NCI-H2171 treated with DMSO at 0.1 percent for 48 hours (cell line): ENCODE measurements at regions not wholly inside any gene's neighbourhood (a gene's known extent, or its start where the extent isn't known, plus 50 kb on each side); places are given as distances from the start of the nearest gene placed in this dataset.
"Not testable (repeated sequence)": the region's sequence is repeated elsewhere in the genome, so short reads cannot be mapped to it uniquely, and the experiment has no call there.

Experiments
- DNase-seq: peaks from one replicate; lab custom pipeline; 2025; lab: John Stamatoyannopoulos, UW

DNA sequence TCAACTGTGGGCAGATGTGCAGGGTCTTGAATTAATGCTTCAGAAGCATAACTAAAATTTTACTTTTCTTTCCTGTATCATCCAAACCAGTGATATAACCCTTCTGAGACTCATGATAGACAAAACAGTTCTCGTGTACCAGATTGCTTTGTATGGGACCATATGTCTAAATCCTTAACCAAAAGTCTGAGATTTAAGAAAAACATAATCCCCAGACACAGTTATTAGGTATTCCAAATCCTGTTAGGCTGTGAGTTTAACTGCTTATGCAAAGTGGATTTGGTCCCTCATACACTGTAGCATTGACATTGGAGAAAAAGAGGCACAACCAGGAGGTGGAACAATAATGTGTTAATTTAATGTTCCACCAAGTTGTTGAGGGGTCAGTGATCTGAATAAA, 235.0 kb downstream of the PMAIP1 start:
- no peak for DNase-seq

DNA sequence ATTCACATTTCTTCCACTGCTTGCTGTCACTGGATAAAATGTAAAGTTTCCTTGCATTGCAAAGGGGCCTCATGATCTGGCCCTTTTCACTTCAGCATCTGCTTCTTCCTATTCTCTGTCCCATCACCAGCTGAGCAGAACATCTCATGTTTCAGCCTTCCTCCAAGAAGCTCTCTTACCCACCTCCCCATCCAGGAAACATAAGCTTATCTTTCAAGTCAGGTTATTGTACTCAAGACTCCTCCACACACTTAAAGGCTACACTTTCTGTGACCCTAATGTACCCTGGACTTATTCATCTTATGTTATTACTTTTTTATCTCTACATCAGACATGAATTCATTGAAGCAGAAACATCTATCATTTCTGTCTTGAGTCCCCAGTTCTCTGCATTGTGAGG, 230.5 kb downstream of the PMAIP1 start:
- DNase-seq = peak; percentile 81

DNA sequence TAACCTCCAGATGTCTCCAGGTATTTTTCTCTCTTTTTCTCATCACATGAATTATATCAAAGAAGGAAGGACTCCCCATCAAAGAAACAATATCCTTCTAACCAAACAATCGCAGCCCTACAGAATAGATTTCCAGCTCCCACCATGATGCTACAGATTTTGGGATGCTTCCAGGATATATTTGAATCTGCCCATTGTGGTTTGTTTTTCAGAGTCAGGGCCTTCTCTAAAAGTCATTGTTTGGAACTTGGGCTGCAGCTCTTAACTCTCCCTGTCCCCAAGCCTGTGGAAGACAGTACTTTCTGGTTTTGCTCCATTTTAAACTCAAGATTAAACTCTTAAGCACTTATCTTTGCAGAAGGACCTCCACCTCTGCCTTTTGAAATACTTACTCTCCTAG, 223.2 kb downstream of the PMAIP1 start:
- DNase-seq = no peak

DNA sequence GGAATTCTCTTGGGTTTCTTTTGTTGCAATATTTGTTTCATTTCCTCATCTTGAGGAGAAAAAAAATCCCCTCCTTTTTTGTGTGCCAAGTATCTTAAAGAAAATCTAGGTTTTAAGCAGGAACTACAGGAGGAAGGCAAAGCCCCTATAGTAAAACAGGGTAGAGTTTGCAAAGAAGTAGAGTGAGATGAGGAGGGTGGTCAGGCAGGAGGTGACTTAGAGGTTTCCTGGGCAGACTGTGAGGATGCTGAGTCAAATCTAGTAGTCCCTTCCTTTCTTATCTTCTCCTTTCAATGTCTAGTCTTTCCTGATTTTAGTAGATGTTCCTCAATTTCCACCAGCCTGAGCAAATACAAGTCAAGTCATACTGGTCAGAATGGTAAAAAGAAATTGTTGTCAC, 222.5 kb downstream of the PMAIP1 start:
- DNase-seq = no peak

DNA sequence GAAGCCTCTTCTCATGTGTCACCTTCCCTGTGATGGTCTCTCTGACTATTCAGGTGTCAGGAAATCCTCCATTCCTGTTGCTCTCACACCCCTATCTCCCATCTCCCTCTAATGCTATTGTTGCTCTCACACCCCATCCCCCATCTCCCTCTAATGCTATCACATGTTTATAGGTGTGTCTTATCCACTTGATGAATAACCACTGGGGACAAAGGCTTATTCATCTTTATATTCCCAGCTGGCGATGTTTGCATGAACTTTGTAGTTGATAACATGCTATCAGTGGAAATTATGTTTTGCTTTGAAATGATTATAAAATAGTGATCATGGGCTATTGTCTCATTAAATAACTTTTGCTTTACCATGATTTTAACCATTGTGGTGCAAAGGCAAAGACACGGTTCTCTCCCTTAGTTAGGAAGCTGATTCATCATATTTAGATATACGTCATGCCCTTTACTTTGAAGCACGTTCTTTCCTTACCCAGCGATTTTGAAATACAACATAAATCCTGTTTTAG, 220.5 kb downstream of the PMAIP1 start:
- no peak for DNase-seq

DNA sequence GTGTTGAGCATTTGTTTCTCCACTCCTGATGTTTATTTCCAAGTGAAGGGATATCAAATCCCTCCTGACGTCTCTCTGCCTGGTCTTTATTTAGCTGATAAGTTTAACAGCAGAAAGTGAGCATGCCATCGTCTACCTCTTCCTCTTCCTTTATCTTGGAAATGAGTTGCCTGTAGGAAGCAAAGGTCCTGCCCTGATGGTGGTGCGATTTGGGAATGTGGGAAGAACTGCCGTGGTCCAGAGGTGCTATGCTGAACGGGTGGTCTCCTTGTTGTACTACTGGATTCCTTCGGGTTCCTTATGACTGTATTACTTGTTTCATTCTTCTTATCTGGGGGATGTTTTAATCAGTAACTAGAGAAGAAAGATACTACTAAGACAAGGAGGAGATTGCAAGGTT, 217.5 kb downstream of the PMAIP1 start:
- DNase-seq = no peak

DNA sequence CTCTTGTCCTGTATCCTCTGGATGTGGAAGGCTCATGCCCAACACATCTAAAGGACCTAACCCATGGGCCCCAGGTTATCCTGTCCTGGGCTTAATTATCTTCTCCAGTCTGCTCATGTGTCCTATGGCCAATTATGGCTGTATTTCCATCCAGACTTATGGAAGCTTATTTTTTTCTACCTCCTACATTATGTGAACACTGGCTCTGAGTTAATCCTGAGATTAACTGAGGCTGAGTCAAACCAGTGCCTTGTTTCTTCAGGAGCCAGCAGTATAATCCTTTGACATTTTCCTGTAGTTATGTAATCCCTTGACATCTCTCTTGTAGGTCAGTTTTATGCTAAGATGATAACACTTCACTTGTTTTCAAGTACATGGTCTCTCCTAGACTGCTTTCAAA, 213.6 kb downstream of the PMAIP1 start:
- no peak for DNase-seq

DNA sequence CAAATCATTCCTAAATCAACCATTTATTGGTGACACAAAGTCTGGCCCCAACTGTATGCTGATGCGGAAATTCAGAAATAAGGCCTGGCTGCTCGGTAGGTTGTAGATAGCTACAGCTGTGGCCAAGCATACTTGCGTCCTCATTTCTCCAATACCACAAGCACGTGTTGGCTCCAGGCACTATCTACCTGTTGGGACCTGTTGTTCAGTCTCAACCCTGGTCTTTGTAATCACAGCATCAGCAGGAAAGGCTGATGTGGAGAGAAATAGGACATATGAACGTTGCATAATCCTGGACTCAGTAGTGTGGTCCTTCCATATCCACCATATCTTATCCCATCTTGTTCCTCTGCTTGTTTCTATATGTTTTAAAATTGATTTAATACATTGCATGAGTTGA, 212.6 kb downstream of the PMAIP1 start:
- DNase-seq = no peak

DNA sequence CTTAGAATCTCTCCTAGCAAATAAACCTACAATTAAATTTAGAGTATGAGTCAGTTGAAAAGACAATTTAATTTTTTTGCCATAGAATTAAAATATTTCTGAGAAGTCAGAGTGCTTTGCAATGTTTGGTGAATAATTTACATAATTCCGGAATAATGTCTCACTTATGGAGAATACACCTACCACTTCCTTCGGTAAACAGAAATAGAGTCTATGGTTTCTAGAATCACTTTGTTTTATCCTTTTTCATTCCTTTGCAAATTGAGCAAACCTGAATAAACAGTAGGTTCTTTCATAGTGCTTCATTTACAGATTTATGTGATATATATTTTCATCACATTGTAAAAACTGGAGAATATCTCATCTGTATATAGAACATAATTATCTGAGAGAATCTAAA, 211.7 kb downstream of the PMAIP1 start:
- no peak for DNase-seq

DNA sequence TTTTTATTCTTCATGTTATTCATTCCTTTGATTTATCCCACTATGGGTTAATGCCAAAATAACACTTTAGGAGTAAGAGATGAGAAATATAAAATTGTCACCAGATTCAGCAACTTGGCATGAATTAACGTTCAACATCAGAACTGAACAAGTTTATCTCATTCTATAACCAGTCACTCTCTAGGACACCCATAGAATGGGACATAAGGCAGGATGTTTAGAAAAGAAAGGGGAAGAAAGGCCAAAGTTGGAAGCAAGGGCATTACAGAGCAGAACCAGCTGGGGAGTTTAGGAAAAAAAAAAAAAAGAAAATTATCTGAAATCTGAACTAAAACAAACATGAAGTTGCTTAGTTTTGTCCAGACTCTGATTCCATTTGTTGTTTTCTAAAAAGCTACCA, 211.0 kb downstream of the PMAIP1 start:
- DNase-seq = no peak

DNA sequence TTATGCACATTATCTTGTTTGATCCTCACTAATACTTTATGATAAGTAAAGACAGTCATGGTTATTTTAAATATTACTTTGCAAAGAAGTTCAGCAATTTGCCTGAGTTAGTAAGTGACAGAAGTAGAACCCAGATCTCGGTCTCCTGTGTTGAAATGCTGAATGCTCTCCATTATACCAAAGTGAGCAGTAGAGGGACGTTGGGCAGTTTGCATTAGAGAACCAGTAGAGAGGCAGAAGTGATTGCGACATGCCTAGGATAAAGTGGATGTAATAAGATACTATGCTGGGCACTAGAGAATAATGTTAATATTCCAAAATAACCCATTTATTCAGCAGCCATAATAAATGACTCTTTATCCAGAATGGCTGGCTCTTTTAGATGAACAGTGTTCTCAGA, 201.0 kb downstream of the PMAIP1 start:
- DNase-seq = no peak

DNA sequence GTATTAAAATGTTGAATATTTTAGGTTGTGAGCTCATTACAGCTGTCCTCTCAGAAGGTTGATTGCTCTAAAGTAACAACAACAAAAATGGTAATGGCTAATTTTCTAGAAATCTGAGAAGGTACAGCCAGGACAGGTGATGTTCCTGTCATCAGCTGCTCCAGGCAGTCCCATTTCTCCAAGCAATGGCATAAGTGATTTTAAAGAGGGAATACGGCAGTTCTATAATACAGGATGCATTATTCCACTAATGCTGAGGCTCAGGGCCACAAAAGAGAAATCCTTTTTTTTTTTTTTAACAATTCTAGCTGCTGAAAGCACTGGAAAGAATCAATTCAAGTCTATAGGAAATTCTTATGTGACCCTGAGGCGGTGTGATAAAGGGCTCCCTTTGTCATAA, 199.9 kb downstream of the PMAIP1 start:
- no peak for DNase-seq

DNA sequence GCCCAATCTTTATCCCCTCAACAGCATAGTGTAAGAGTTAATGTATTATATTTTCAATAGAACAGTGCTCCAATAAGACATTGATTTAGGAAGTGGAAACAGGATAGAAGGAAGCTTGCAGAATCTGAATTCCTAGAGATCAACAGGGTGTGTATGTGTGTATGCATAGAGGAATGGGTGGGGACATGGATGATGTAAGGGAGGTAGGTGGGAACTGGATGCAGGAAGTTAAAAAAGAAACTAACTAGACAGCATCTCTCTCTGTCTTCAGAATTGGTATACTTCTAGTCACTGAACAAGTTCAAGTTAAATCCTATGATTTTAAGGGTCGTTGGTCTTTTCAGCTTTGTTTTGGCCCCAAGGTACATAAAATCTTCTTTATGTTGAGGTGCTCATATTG, 196.6 kb downstream of the PMAIP1 start:
- no peak for DNase-seq

DNA sequence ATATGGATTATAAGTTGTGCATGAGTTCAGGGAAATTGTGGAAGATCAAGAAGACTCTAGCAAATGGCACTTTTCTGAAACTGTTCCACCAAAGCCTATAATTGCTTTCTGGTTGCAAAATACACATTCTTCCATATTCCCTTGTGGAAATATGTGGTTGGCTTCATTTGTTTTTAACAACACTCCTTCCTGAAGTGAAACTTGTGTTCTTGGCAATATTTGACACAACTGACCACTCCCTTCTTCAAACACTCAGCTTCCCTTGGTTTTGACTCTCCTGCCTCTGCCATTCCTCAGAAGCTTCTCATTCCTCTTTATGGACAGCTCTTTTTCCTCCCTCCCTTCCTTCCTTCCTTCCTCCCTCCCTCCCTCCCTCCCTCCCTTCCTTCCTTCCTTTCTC, 192.3 kb downstream of the PMAIP1 start:
- no peak for DNase-seq

DNA sequence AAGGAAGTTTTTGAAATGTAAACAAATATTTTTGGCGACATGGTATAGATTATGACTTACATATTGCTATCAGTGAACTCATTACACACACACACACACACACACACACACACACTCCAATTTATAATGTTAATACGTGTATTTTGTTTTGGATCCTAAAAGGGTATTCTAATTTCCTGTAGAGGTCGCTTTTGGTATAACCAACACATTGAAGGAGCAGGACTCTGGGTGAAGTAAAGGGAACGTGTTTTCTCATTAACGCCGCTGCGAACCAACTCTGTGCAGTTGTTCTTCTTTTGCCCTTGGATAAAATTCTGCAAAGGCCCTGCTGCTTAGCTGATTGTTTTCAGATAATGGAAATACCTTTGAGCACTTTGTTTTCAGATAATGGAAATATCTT, 190.4 kb downstream of the PMAIP1 start:
- no peak for DNase-seq

DNA sequence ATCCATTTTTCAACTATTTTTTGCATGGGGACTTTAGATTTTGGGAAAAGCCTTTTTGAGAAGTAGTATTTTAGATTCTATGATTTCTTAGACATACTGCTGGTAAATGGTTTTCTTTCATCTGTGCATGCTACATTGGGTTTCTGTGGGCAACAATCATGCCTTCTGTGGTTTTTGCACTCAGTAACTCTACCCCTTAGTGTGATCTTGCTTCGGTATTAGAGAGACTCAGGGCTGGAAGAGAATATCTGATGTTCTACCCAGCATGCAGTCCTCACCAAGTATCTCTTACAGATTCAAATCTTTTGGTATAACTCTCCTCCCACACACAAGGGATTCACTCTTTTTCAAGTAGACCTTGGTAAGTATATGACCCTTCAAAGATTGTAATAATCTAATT, 183.0 kb downstream of the PMAIP1 start:
- DNase-seq = no peak

DNA sequence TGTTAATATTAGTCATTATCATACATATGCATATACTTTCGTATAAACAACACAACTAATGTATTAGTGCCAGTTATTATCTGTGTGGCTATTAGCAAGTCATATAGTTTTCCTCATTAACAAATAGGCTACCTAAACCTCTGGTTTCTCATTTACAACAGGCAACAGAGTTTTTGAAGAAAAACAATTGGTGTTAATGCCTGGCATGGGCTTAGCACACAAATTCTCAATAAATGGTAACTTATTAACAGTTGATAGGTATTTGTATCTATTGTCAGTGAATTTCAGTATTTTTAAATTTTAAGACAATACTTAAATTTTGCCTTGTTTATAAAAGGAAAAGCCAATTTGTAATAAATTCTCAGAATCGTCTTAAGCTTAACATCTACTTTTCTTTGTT, 182.5 kb downstream of the PMAIP1 start:
- DNase-seq = no peak

DNA sequence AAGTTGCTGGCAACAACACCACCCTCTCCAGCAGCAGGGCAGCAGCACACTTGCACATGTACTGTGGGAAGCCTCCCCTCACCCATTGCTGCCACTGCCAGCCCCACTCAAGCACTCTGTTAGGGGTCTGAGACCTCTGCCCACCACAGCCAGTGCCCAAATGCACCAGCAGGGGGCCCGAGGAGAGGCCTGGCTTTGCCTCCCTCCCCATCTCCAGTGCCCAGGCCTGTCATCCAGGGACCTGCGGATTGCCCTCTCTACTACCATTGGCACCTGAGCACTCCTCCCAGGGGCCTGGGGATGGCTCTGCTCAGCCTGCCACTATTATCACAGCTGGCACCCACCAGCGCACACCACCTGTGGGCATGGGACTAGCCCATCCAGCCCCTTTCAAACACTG, 175.7 kb downstream of the PMAIP1 start:
- DNase-seq = no peak

DNA sequence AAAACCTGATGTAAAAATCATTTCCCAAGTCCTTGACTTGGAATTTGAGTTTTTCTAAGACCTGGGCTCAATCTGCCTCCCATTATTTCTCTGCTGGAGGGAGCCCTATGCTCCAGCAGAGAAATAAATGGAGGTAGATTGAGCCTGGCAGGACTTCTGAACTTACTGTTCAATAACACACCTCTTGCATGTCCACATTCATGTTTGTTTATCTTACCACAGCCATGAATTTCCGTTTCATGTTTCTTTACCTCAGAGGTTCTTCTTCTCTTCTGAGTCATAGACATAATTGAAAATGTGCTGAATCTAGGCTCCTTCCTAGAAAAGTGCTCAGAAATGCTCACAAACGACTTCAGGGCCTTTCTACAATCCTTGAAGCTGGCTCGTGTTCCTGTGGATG, 170.8 kb downstream of the PMAIP1 start:
- no peak for DNase-seq

DNA sequence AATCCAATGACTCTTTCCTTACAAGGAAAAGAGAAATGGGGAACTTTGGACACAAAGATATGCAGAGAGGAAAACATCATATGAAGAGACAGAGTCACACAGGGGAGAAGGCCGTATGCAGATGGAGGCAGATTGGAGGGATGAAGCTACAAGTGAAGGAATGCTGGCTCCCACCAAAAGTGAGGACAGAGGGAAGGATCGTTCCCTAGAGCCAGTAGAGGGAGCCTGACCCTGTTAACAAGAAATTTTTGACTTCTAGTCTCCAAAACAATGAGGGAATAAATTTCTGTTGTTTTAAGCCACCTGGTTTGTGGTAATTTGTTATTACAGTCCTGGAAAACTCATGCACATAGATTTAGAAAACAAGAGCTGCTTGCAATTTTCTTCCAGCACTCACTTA, 169.3 kb downstream of the PMAIP1 start:
- no peak for DNase-seq

DNA sequence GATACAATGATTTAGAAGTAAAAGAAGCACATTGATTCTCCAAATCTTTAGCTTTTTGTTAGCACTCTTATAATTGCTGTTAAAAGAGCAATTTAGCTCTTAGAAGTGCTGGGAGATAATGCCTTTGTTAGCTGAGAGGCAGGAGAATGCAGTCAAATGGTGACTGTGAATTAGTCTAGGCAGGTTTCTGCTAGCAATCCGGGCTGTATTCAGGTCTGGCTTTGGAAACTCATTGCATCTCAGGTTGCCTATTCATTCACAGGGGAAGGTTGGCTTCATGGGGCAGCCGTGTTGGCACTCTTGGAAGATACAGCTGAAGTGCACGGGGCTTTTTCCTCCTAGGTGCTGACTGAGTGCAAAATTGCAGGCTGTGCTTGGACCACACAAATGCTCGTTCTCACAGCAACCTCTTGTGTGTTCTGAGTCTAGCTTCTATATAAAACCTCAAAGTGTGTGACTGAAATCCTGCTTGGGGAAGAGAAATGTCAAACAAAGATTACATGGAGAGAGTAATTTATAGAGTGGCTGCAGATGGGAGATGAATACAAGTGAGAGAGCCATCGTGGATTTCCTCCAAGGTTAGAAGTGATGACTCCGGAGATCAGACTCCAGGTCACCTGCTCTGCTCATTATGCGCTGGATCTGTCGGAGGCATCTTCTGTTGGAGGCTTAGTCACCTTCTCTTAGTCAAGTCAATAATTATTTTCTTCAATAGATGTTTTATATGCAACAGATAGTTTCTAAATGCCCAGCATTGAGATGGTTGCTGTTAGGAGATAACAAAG, 167.8 kb downstream of the PMAIP1 start:
- DNase-seq = no peak

DNA sequence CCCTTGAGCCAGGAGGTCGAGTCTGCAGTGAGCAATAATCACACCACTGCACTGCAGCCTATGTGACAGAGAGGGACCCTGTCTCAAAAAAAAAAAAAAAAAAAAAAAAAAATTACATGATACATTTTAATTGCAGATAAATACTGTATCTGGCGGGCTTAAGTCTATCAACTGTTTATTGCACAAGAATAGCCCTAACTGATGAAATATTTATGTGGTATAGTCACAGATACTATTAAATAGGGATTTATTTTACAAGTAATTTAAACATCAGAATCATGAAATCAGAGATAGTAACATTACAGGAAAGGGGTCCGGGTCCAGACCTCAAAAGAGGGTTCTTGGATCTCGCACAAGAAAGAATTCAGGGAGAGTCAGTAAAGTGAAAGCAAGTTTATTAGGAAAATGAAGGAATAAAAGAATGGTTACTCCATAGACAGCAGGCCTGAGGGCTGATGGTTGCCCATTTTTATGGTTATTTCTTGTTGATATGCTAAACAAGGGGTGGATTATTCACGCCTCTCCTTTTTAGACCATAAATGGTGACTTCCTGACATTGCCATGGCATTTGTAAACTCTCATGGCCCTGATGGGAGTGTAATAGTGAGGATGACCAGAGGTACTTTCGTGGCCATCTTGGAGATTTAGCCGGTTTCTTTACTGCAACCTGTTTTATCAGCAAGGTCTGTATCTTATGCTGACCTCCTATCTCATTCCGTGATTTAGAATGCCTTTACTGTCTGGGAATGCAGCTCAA, 166.6 kb downstream of the PMAIP1 start:
- DNase-seq = no peak

DNA sequence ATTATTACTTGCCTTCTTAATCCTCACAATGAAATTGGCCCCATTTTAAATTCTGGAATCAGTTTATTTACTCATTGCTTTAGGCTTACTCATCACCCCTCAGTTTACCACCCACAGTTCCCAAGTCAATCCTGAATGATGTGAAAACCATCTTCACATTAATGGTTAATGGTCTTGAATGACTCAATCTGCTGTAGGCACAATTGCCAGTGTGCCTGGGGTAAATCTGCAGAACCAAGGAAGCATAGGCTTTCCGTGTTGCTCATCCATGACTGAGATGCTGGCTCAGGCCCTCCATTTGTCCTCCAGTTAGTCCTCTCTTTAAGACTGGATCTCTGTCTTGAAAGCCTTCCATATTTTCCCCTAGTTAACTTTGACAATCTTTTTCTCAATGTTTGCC, 164.5 kb downstream of the PMAIP1 start:
- DNase-seq = no peak

DNA sequence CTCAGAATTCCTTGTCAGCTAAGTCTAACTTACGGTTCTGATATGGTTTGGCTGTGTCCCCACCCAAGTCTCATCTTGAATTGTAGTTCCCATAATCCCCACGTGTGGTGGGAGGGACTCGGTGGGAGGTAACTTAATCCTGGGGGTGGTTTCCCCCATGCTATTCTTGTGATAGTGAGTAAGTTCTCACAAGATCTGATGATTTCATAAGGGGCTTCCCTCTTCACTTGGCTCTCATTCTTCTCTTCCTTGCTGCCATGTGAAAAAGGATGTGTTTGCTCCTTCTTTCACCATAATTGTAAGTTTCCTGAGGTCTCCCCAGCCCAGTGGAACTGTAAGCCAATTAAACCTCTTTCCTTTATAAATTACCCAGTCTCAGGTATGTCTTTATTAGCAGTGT, 163.0 kb downstream of the PMAIP1 start:
- DNase-seq = not testable (repeated sequence)
